ENCODE measurements at regions not wholly inside any gene's neighbourhood (a gene's known extent, or its start where the extent isn't known, plus 50 kb on each side); places are given as distances from the start of the nearest gene placed in this dataset.

GRCh38 chr3:159147813-159148212 lies 346.0 kb downstream of the MFSD1 start:
- H3K4me3 Mint-ChIP-seq, result no peak overlapping the region
- no peak for DNase-seq
- ChIA-PET POLR2A (no interaction called here), CTCF (no interaction called here)
- H3K4me1 Mint-ChIP-seq (ENCODE audit: low read depth), result no peaks in the 10 kb centered on the region
- H3K36me3 Mint-ChIP-seq, result no peaks in the 10 kb centered on the region
- H3K9me3 Mint-ChIP-seq, result no peaks in the 10 kb centered on the region
- intact Hi-C loops (cut with micrococcal nuclease), result no loop called here
- no peak overlapping the region for H3K27ac Mint-ChIP-seq
- H3K27me3 Mint-ChIP-seq, result no peaks in the 10 kb centered on the region

GRCh38 chr3:159148466-159148865 lies 346.6 kb downstream of the MFSD1 start:
- CTCF ChIA-PET, result no interaction called here
- intact Hi-C loops (cut with micrococcal nuclease), result no loop called here
- no peak for DNase-seq
- Mint-ChIP-seq H3K27me3 (no peaks in the 10 kb centered on the region), H3K36me3 (no peaks in the 10 kb centered on the region), H3K27ac (no peak overlapping the region), H3K4me3 (no peak overlapping the region), H3K4me1 (ENCODE audit: low read depth) (no peaks in the 10 kb centered on the region), H3K9me3 (no peaks in the 10 kb centered on the region)
- POLR2A ChIA-PET, result no interaction called here

GRCh38 chr3:159149131-159149530 lies 347.3 kb downstream of the MFSD1 start:
- no peak overlapping the region for H3K4me3 Mint-ChIP-seq
- POLR2A ChIA-PET, result no interaction called here
- no peak for DNase-seq
- no peaks in the 10 kb centered on the region for H3K27me3 Mint-ChIP-seq
- H3K36me3 Mint-ChIP-seq, result no peaks in the 10 kb centered on the region
- CTCF ChIA-PET, result no interaction called here
- no peaks in the 10 kb centered on the region for H3K9me3 Mint-ChIP-seq
- H3K4me1 Mint-ChIP-seq (ENCODE audit: low read depth), result no peaks in the 10 kb centered on the region
- intact Hi-C loops (cut with micrococcal nuclease), result no loop called here
- H3K27ac Mint-ChIP-seq, result no peak overlapping the region

GRCh38 chr3:159149633-159150032 lies 347.8 kb downstream of the MFSD1 start:
- H3K9me3 Mint-ChIP-seq, result no peaks in the 10 kb centered on the region
- intact Hi-C loops (cut with micrococcal nuclease), result no loop called here
- H3K27me3 Mint-ChIP-seq, result no peaks in the 10 kb centered on the region
- no peak for DNase-seq
- ChIA-PET CTCF (no interaction called here), POLR2A (no interaction called here)
- H3K36me3 Mint-ChIP-seq, result no peaks in the 10 kb centered on the region
- H3K4me1 Mint-ChIP-seq (ENCODE audit: low read depth), result no peaks in the 10 kb centered on the region
- no peak overlapping the region for H3K27ac Mint-ChIP-seq
- no peak overlapping the region for H3K4me3 Mint-ChIP-seq

GRCh38 chr3:159150180-159150579 lies 348.3 kb downstream of the MFSD1 start:
- no peak for DNase-seq
- CTCF ChIA-PET, result no interaction called here
- intact Hi-C loops (cut with micrococcal nuclease), result no loop called here
- no peaks in the 10 kb centered on the region for H3K9me3 Mint-ChIP-seq
- no peaks in the 10 kb centered on the region for H3K4me1 Mint-ChIP-seq (ENCODE audit: low read depth)
- H3K4me3 Mint-ChIP-seq, result no peak overlapping the region
- no peak overlapping the region for H3K27ac Mint-ChIP-seq
- POLR2A ChIA-PET, result no interaction called here
- no peaks in the 10 kb centered on the region for H3K36me3 Mint-ChIP-seq
- H3K27me3 Mint-ChIP-seq, result no peaks in the 10 kb centered on the region

- POLR2A ChIA-PET, result no interaction called here
- Mint-ChIP-seq H3K4me3 (no peak overlapping the region), H3K4me1 (ENCODE audit: low read depth) (no peaks in the 10 kb centered on the region), H3K27ac (no peak overlapping the region), H3K9me3 (no peaks in the 10 kb centered on the region), H3K36me3 (no peaks in the 10 kb centered on the region), H3K27me3 (no peaks in the 10 kb centered on the region)
- intact Hi-C loops (cut with micrococcal nuclease), result no loop called here
- CTCF ChIA-PET, result no interaction called here
- no peak for DNase-seq
Measured at GRCh38 chr3:159151130-159151529, 349.3 kb downstream of the MFSD1 start.

- no peak overlapping the region for H3K27ac Mint-ChIP-seq
- H3K36me3 Mint-ChIP-seq, result no peaks in the 10 kb centered on the region
- ChIA-PET CTCF (no interaction called here), POLR2A (no interaction called here)
- no peak overlapping the region for H3K4me3 Mint-ChIP-seq
- H3K9me3 Mint-ChIP-seq, result no peaks in the 10 kb centered on the region
- H3K27me3 Mint-ChIP-seq, result no peaks in the 10 kb centered on the region
- intact Hi-C loops (cut with micrococcal nuclease), result no loop called here
- H3K4me1 Mint-ChIP-seq (ENCODE audit: low read depth), result no peaks in the 10 kb centered on the region
- no peak for DNase-seq
Measured at GRCh38 chr3:159157275-159157674, 355.4 kb downstream of the MFSD1 start.

GRCh38 chr3:159158213-159158612 lies 356.4 kb downstream of the MFSD1 start:
- Mint-ChIP-seq H3K27me3 (no peaks in the 10 kb centered on the region), H3K4me3 (no peak overlapping the region), H3K9me3 (no peaks in the 10 kb centered on the region), H3K36me3 (no peaks in the 10 kb centered on the region), H3K27ac (no peak overlapping the region), H3K4me1 (ENCODE audit: low read depth) (no peaks in the 10 kb centered on the region)
- intact Hi-C loops (cut with micrococcal nuclease), result no loop called here
- ChIA-PET CTCF (no interaction called here), POLR2A (no interaction called here)
- DNase-seq, result no peak

GRCh38 chr3:159158801-159159200 lies 356.9 kb downstream of the MFSD1 start:
- CTCF ChIA-PET, result no interaction called here
- POLR2A ChIA-PET, result no interaction called here
- no peak overlapping the region for H3K27ac Mint-ChIP-seq
- H3K9me3 Mint-ChIP-seq, result no peaks in the 10 kb centered on the region
- intact Hi-C loops (cut with micrococcal nuclease), result no loop called here
- H3K36me3 Mint-ChIP-seq, result no peaks in the 10 kb centered on the region
- H3K4me3 Mint-ChIP-seq, result no peak overlapping the region
- no peaks in the 10 kb centered on the region for H3K27me3 Mint-ChIP-seq
- no peak for DNase-seq
- no peaks in the 10 kb centered on the region for H3K4me1 Mint-ChIP-seq (ENCODE audit: low read depth)

GRCh38 chr3:159159546-159159945 lies 357.7 kb downstream of the MFSD1 start:
- H3K27me3 Mint-ChIP-seq, result no peaks in the 10 kb centered on the region
- H3K4me1 Mint-ChIP-seq (ENCODE audit: low read depth), result no peaks in the 10 kb centered on the region
- ChIA-PET POLR2A (no interaction called here), CTCF (no interaction called here)
- intact Hi-C loops (cut with micrococcal nuclease), result no loop called here
- no peaks in the 10 kb centered on the region for H3K9me3 Mint-ChIP-seq
- no peak overlapping the region for H3K27ac Mint-ChIP-seq
- DNase-seq, result no peak
- no peaks in the 10 kb centered on the region for H3K36me3 Mint-ChIP-seq
- H3K4me3 Mint-ChIP-seq, result no peak overlapping the region

GRCh38 chr3:159163656-159164055 lies 361.8 kb downstream of the MFSD1 start:
- no peak for DNase-seq
- Mint-ChIP-seq H3K4me3 (no peak overlapping the region), H3K4me1 (ENCODE audit: low read depth) (no peaks in the 10 kb centered on the region), H3K36me3 (no peaks in the 10 kb centered on the region), H3K27ac (no peak overlapping the region), H3K27me3 (no peaks in the 10 kb centered on the region), H3K9me3 (no peaks in the 10 kb centered on the region)
- ChIA-PET POLR2A (no interaction called here), CTCF (no interaction called here)
- intact Hi-C loops (cut with micrococcal nuclease), result no loop called here

GRCh38 chr3:159165961-159166360 lies 364.1 kb downstream of the MFSD1 start:
- intact Hi-C loops (cut with micrococcal nuclease), result no loop called here
- ChIA-PET CTCF (no interaction called here), POLR2A (no interaction called here)
- H3K4me3 Mint-ChIP-seq, result no peak overlapping the region
- H3K27me3 Mint-ChIP-seq, result no peaks in the 10 kb centered on the region
- no peaks in the 10 kb centered on the region for H3K36me3 Mint-ChIP-seq
- H3K9me3 Mint-ChIP-seq, result no peaks in the 10 kb centered on the region
- H3K27ac Mint-ChIP-seq, result no peak overlapping the region
- H3K4me1 Mint-ChIP-seq (ENCODE audit: low read depth), result no peaks in the 10 kb centered on the region
- no peak for DNase-seq

GRCh38 chr3:159166899-159167586 lies 365.2 kb downstream of the MFSD1 start:
- Mint-ChIP-seq H3K27ac (no peak overlapping the region), H3K4me3 (no peak overlapping the region), H3K9me3 (no peaks in the 10 kb centered on the region), H3K4me1 (ENCODE audit: low read depth) (no peaks in the 10 kb centered on the region), H3K36me3 (no peaks in the 10 kb centered on the region), H3K27me3 (no peaks in the 10 kb centered on the region)
- intact Hi-C loops (cut with micrococcal nuclease), result no loop called here
- CTCF ChIA-PET, result no interaction called here
- no peak for DNase-seq
- POLR2A ChIA-PET, result no interaction called here

GRCh38 chr3:159168788-159169187 lies 366.9 kb downstream of the MFSD1 start:
- ChIA-PET POLR2A (no interaction called here), CTCF (no interaction called here)

More at GRCh38 chr3:159168788-159169187, 366.9 kb downstream of the MFSD1 start:
- H3K27me3 Mint-ChIP-seq, result no peaks in the 10 kb centered on the region
- H3K9me3 Mint-ChIP-seq, result no peaks in the 10 kb centered on the region
- H3K4me1 Mint-ChIP-seq (ENCODE audit: low read depth), result no peaks in the 10 kb centered on the region
- no peak overlapping the region for H3K27ac Mint-ChIP-seq
- no peak for DNase-seq
- H3K4me3 Mint-ChIP-seq, result no peak overlapping the region
- no peaks in the 10 kb centered on the region for H3K36me3 Mint-ChIP-seq
- intact Hi-C loops (cut with micrococcal nuclease), result no loop called here

Data from activated CD4-positive, alpha-beta memory T cell treated with anti-CD3 and anti-CD28 coated beads for 36 hours (primary cell).